Nephron progenitor cell (in vitro differentiated cells): ENCODE measurements at regions not wholly inside any gene's neighbourhood (a gene's known extent, or its start where the extent isn't known, plus 50 kb on each side); places are given as distances from the start of the nearest gene placed in this dataset.

ENCODE experiments used
- DNase-seq: peaks from one replicate; pipeline ENCODE4 v3.0.0; 2021
- H3K27ac Mint-ChIP-seq: 2 replicates; pipeline ENCODE4 v1.8.0; 2021; ENCODE audit warnings: mild to moderate bottlenecking, moderate library complexity, mixed read lengths
- H3K27me3 Mint-ChIP-seq: 2 replicates; pipeline ENCODE4 v1.8.0; 2021; ENCODE audit warnings: mild to moderate bottlenecking, low read depth, mixed read lengths; ENCODE audit not compliant: poor library complexity
- H3K36me3 Mint-ChIP-seq: 2 replicates; pipeline ENCODE4 v1.8.0; 2021; ENCODE audit warnings: low read depth, mixed read lengths
- H3K4me1 Mint-ChIP-seq: 2 replicates; pipeline ENCODE4 v1.8.0; 2021; ENCODE audit warnings: mixed read lengths
- H3K4me3 Mint-ChIP-seq: 2 replicates; pipeline ENCODE4 v1.8.0; 2021; ENCODE audit warnings: mild to moderate bottlenecking, moderate library complexity, mixed read lengths
- H3K9me3 Mint-ChIP-seq: 2 replicates; pipeline ENCODE4 v1.8.0; 2021; ENCODE audit warnings: mild to moderate bottlenecking, moderate library complexity, mixed read lengths
- CTCF ChIP-seq: fragments of 200-600 bp; sonication (generic); IDR thresholded peaks from 2 replicates; pipeline ENCODE4 v1.5.0; 2021; ENCODE audit warnings: antibody characterized with exemption

- Mint-ChIP-seq H3K27ac (peak overlapping the region; percentile 99), H3K27me3 (no peaks in the 10 kb centered on the region), H3K36me3 (no peaks in the 10 kb centered on the region), H3K4me3 (peak overlapping the region; percentile 85), H3K4me1 (peaks cover 59% of the 10 kb centered on the region), H3K9me3 (peaks cover 4% of the 10 kb centered on the region)
- no peak for TF ChIP-seq CTCF
- no peak for DNase-seq
These were observed 207.2 kb downstream of the SPRY2 start for GRCh38 chr13:80133631-80134261.

- Mint-ChIP-seq H3K27ac (peak overlapping the region; percentile 99), H3K4me3 (peak overlapping the region; percentile 85)
These were observed 208.0 kb downstream of the SPRY2 start for GRCh38 chr13:80132741-80133601.

DNA sequence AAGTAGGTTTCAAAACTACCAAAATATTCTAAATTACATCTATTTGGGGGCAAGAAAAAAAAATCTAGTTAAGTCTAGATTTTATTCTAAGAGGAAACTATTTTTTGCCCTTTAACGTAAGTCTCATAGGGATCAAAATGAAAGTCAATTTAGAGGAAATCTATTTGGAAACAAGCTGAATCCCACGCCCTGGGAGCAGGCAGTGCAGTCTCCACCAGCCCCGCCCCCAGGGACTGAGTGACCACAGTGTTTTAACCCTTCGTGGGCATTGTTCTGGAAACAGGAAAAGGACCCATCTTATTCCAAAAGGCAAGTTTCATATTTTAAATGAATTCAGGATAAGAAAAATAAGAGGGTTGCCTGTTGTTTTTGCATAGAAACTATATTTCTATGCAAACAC is 209.7 kb downstream of the SPRY2 start:
- H3K4me3 Mint-ChIP-seq, result peak overlapping the region; percentile 74
- H3K4me1 Mint-ChIP-seq, result peaks cover 81% of the 10 kb centered on the region

More at GRCh38 chr13:80132741-80133601, 208.0 kb downstream of the SPRY2 start:
- Mint-ChIP-seq H3K4me1 (peaks cover 67% of the 10 kb centered on the region), H3K27me3 (no peaks in the 10 kb centered on the region), H3K9me3 (peaks cover 4% of the 10 kb centered on the region), H3K36me3 (no peaks in the 10 kb centered on the region)
- peak; percentile 55 for DNase-seq
- no peak for TF ChIP-seq CTCF

GRCh38 chr13:80126389-80127068 is 214.4 kb downstream of the SPRY2 start:
- H3K9me3 Mint-ChIP-seq, result no peaks in the 10 kb centered on the region
- H3K27ac Mint-ChIP-seq, result no peak overlapping the region
- no peak overlapping the region for H3K4me3 Mint-ChIP-seq
- peaks cover 57% of the 10 kb centered on the region for H3K4me1 Mint-ChIP-seq
- no peaks in the 10 kb centered on the region for H3K27me3 Mint-ChIP-seq
- no peaks in the 10 kb centered on the region for H3K36me3 Mint-ChIP-seq
- no peak for DNase-seq
- TF ChIP-seq CTCF, result no peak

More for the DNA sequence above, 209.7 kb downstream of the SPRY2 start:
- peak overlapping the region; percentile 83 for H3K27ac Mint-ChIP-seq
- no peak for TF ChIP-seq CTCF
- H3K36me3 Mint-ChIP-seq, result no peaks in the 10 kb centered on the region
- H3K9me3 Mint-ChIP-seq, result peaks cover 3% of the 10 kb centered on the region
- DNase-seq, result peak; percentile 77
- no peaks in the 10 kb centered on the region for H3K27me3 Mint-ChIP-seq

GRCh38 chr13:80123945-80124344 is 217.0 kb downstream of the SPRY2 start:
- no peaks in the 10 kb centered on the region for H3K9me3 Mint-ChIP-seq
- peaks cover 50% of the 10 kb centered on the region for H3K4me1 Mint-ChIP-seq
- DNase-seq, result no peak
- H3K4me3 Mint-ChIP-seq, result no peak overlapping the region
- no peak for TF ChIP-seq CTCF
- no peaks in the 10 kb centered on the region for H3K36me3 Mint-ChIP-seq
- H3K27me3 Mint-ChIP-seq, result no peaks in the 10 kb centered on the region
- H3K27ac Mint-ChIP-seq, result no peak overlapping the region
